ENCODE measurements at regions not wholly inside any gene's neighbourhood (a gene's known extent, or its start where the extent isn't known, plus 50 kb on each side); places are given as distances from the start of the nearest gene placed in this dataset.

DNA sequence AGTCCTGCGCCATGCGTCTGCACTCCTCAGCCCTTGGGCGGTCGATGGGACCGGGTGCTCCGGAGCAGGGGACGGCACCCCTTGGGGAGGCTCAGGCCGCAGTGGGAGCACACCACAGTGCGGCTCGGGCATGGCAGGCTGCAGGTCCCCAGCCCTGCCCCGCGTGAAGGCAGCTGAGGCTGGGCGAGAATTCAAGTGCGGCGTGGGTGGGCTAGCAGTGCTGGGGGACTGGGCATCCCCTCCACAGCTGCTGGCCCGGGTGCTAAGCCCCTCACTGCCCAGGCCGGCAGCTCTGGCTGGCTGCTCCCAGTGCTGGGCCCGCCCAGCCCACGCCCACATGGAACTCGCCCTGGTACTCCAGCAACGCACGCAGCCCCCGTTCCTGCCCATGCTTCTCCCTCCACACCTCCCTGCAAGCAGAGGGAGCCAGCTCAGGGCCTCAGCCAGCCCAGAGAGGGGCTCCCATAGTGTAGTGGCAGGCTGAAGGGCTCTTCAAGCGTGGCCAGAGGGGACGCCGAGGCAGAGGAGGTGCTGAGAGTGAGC lies 198.3 kb upstream of the CNTNAP5 start:
- TF ChIP-seq POLR2A (IDR thresholded peaks at IDR 0.05) (no peak), POLR2AphosphoS5 (IDR thresholded peaks at IDR 0.05) (no peak), EP300 (IDR thresholded peaks at IDR 0.05; ENCODE audit: low read depth) (no peak)
- TF ChIP-seq, protein P1, sequence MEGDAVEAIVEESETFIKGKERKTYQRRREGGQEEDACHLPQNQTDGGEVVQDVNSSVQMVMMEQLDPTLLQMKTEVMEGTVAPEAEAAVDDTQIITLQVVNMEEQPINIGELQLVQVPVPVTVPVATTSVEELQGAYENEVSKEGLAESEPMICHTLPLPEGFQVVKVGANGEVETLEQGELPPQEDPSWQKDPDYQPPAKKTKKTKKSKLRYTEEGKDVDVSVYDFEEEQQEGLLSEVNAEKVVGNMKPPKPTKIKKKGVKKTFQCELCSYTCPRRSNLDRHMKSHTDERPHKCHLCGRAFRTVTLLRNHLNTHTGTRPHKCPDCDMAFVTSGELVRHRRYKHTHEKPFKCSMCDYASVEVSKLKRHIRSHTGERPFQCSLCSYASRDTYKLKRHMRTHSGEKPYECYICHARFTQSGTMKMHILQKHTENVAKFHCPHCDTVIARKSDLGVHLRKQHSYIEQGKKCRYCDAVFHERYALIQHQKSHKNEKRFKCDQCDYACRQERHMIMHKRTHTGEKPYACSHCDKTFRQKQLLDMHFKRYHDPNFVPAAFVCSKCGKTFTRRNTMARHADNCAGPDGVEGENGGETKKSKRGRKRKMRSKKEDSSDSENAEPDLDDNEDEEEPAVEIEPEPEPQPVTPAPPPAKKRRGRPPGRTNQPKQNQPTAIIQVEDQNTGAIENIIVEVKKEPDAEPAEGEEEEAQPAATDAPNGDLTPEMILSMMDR (IDR thresholded peaks at IDR 0.05), result no peak
